Neural progenitor cell (in vitro differentiated cells): ENCODE measurements at regions not wholly inside any gene's neighbourhood (a gene's known extent, or its start where the extent isn't known, plus 50 kb on each side); places are given as distances from the start of the nearest gene placed in this dataset.

ENCODE experiments used
- DNase-seq: peaks from one replicate; pipeline ENCODE4 v3.0.0-alpha.2; 2016; ENCODE audit warnings: low spot score
- H2AFZ ChIP-seq: fragments of 200-600 bp; sonication (generic); replicated peaks from 2 replicates; pipeline ENCODE4 v1.6.1; 2016; ENCODE audit warnings: antibody characterized with exemption
- H3F3A ChIP-seq: fragments of 200-600 bp; sonication (generic); 2 replicates; pipeline ENCODE4 v1.6.1; 2016; ENCODE audit warnings: antibody characterized with exemption, low read depth
- H3K27ac ChIP-seq: fragments of 200-600 bp; sonication (generic); 2 replicates; pipeline ENCODE4 v1.5.1; 2016; ENCODE audit warnings: mild to moderate bottlenecking
- H3K27me3 ChIP-seq: fragments of 200-600 bp; sonication (generic); 2 replicates; pipeline ENCODE4 v1.6.1; 2016; ENCODE audit warnings: mild to moderate bottlenecking, moderate library complexity
- H3K36me3 ChIP-seq: fragments of 200-600 bp; sonication (generic); 2 replicates; pipeline ENCODE4 v1.5.1; 2016
- H3K4me1 ChIP-seq: fragments of 200-600 bp; sonication (generic); 2 replicates; pipeline ENCODE4 v1.6.1; 2016; ENCODE audit warnings: mixed run types
- H3K4me2 ChIP-seq: fragments of 200-600 bp; sonication (generic); 2 replicates; pipeline ENCODE4 v1.6.1; 2016
- H3K4me3 ChIP-seq: fragments of 200-600 bp; sonication (generic); 2 replicates; pipeline ENCODE4 v1.5.1; 2016
- H3K79me2 ChIP-seq: fragments of 200-600 bp; sonication (generic); 2 replicates; pipeline ENCODE4 v1.6.1; 2016; ENCODE audit warnings: low read depth
- H3K9ac ChIP-seq: fragments of 200-600 bp; sonication (generic); 2 replicates; pipeline ENCODE4 v1.6.1; 2016
- H3K9me3 ChIP-seq: fragments of 200-600 bp; sonication (generic); 2 replicates; pipeline ENCODE4 v1.5.1; 2016; ENCODE audit warnings: low read depth
- H4K20me1 ChIP-seq: fragments of 200-600 bp; sonication (generic); 2 replicates; pipeline ENCODE4 v1.6.1; 2016; ENCODE audit warnings: low read depth
- H3K27ac Mint-ChIP-seq: 3 replicates; pipeline ENCODE4 v1.8.0; 2021; ENCODE audit warnings: mixed read lengths
- H3K27me3 Mint-ChIP-seq: 2 replicates; pipeline ENCODE4 v1.8.0; 2022; ENCODE audit warnings: low read depth, mild to moderate bottlenecking, inconsistent platforms, moderate library complexity, mixed read lengths; ENCODE audit not compliant: insufficient read depth
- H3K36me3 Mint-ChIP-seq: 3 replicates; pipeline ENCODE4 v1.8.0; 2021; ENCODE audit warnings: mixed read lengths
- H3K4me1 Mint-ChIP-seq: 3 replicates; pipeline ENCODE4 v1.8.0; 2021; ENCODE audit warnings: mixed read lengths
- H3K4me3 Mint-ChIP-seq: 3 replicates; pipeline ENCODE4 v1.8.0; 2021; ENCODE audit warnings: mild to moderate bottlenecking, moderate library complexity, mixed read lengths
- H3K9me3 Mint-ChIP-seq: 3 replicates; pipeline ENCODE4 v1.8.0; 2020; ENCODE audit warnings: mixed read lengths
- EZH2 ChIP-seq: fragments of 200-600 bp; sonication (generic); IDR thresholded peaks from 2 replicates; pipeline ENCODE4 v1.6.1; 2017; ENCODE audit warnings: antibody characterized with exemption, mild to moderate bottlenecking, moderate library complexity
- EZH2phosphoT487 ChIP-seq: fragments of 200-600 bp; sonication (generic); IDR thresholded peaks from 2 replicates; pipeline ENCODE4 v1.6.1; 2017; ENCODE audit warnings: antibody characterized with exemption
- TF ChIP-seq, protein P1 (sequence below): fragments of 200-600 bp; sonication (generic); IDR thresholded peaks from 2 replicates; pipeline ENCODE4 v1.5.1; 2017; ENCODE audit warnings: antibody characterized with exemption, mild to moderate bottlenecking

GRCh38 chr1:217313096-217313495, 317.8 kb downstream of the GPATCH2 start:
- no peak for DNase-seq
- no peak overlapping the region for H2AFZ ChIP-seq
- no peak overlapping the region for H3K9ac ChIP-seq
- no peaks in the 10 kb centered on the region for H3K27me3 ChIP-seq
- Mint-ChIP-seq H3K36me3 (no peaks in the 10 kb centered on the region), H3K4me3 (no peak overlapping the region), H3K27me3 (no peaks in the 10 kb centered on the region), H3K9me3 (peaks cover 5% of the 10 kb centered on the region), H3K27ac (no peak overlapping the region), H3K4me1 (no peaks in the 10 kb centered on the region)
- H4K20me1 ChIP-seq, result no peaks in the 10 kb centered on the region
- H3K79me2 ChIP-seq, result no peaks in the 10 kb centered on the region
- no peaks in the 10 kb centered on the region for H3F3A ChIP-seq
- no peaks in the 10 kb centered on the region for H3K36me3 ChIP-seq
- TF ChIP-seq EZH2phosphoT487, result no peak
- TF ChIP-seq, protein P1, sequence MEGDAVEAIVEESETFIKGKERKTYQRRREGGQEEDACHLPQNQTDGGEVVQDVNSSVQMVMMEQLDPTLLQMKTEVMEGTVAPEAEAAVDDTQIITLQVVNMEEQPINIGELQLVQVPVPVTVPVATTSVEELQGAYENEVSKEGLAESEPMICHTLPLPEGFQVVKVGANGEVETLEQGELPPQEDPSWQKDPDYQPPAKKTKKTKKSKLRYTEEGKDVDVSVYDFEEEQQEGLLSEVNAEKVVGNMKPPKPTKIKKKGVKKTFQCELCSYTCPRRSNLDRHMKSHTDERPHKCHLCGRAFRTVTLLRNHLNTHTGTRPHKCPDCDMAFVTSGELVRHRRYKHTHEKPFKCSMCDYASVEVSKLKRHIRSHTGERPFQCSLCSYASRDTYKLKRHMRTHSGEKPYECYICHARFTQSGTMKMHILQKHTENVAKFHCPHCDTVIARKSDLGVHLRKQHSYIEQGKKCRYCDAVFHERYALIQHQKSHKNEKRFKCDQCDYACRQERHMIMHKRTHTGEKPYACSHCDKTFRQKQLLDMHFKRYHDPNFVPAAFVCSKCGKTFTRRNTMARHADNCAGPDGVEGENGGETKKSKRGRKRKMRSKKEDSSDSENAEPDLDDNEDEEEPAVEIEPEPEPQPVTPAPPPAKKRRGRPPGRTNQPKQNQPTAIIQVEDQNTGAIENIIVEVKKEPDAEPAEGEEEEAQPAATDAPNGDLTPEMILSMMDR, result no peak
- H3K9me3 ChIP-seq, result no peaks in the 10 kb centered on the region
- no peaks in the 10 kb centered on the region for H3K4me1 ChIP-seq
- H3K4me2 ChIP-seq, result no peak overlapping the region
- no peak overlapping the region for H3K4me3 ChIP-seq
- no peak overlapping the region for H3K27ac ChIP-seq

- Mint-ChIP-seq H3K27me3 (no peaks in the 10 kb centered on the region), H3K9me3 (peaks cover 5% of the 10 kb centered on the region), H3K4me1 (no peaks in the 10 kb centered on the region), H3K27ac (no peak overlapping the region), H3K4me3 (no peak overlapping the region), H3K36me3 (no peaks in the 10 kb centered on the region)
- no peak for TF ChIP-seq EZH2
- TF ChIP-seq, protein P1, result peak; percentile 59
- Histone ChIP-seq H3K9me3 (no peaks in the 10 kb centered on the region), H2AFZ (no peak overlapping the region), H3F3A (no peaks in the 10 kb centered on the region), H3K36me3 (no peaks in the 10 kb centered on the region), H3K27ac (no peak overlapping the region), H4K20me1 (no peaks in the 10 kb centered on the region), H3K4me1 (no peaks in the 10 kb centered on the region), H3K4me2 (no peak overlapping the region), H3K79me2 (no peaks in the 10 kb centered on the region), H3K27me3 (no peaks in the 10 kb centered on the region), H3K4me3 (no peak overlapping the region), H3K9ac (no peak overlapping the region)
- peak; percentile 49 for DNase-seq
These were observed 319.1 kb downstream of the GPATCH2 start for GRCh38 chr1:217311766-217312165.

GRCh38 chr1:217311269-217311668, 319.6 kb downstream of the GPATCH2 start:
- Histone ChIP-seq H3K79me2 (no peaks in the 10 kb centered on the region), H3K4me2 (no peak overlapping the region), H3K27ac (no peak overlapping the region), H3K4me1 (no peaks in the 10 kb centered on the region), H2AFZ (no peak overlapping the region), H4K20me1 (no peaks in the 10 kb centered on the region), H3K36me3 (no peaks in the 10 kb centered on the region), H3K9ac (no peak overlapping the region), H3K27me3 (no peaks in the 10 kb centered on the region), H3K4me3 (no peak overlapping the region), H3F3A (no peaks in the 10 kb centered on the region), H3K9me3 (no peaks in the 10 kb centered on the region)
- H3K4me1 Mint-ChIP-seq, result no peaks in the 10 kb centered on the region
- no peaks in the 10 kb centered on the region for H3K27me3 Mint-ChIP-seq
- no peak for TF ChIP-seq EZH2phosphoT487
- TF ChIP-seq EZH2, result no peak
- TF ChIP-seq, protein P1, result no peak
- H3K27ac Mint-ChIP-seq, result no peak overlapping the region
- no peaks in the 10 kb centered on the region for H3K36me3 Mint-ChIP-seq
- H3K9me3 Mint-ChIP-seq, result peaks cover 5% of the 10 kb centered on the region
- no peak for DNase-seq
- no peak overlapping the region for H3K4me3 Mint-ChIP-seq

DNA sequence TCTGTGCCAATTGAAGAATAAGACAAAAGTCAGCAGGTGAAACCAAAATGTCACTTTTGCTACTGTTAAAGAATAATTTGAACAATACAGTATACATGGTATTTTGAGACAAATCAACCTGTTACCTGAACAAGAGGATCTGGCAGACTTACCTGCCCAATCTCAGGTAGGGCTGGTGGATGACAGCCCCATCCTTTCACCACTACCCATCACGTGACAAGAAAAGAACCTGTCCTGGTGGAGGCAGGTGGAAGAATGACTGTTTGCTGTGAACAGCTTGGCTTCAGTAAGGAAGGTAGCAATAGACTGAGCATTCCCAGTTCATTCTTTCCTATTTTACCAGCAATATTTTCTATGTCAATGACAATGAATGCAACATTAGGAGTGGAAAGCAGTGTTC, 349.6 kb downstream of the GPATCH2 start:
- no peaks in the 10 kb centered on the region for H4K20me1 ChIP-seq
- H3K27ac Mint-ChIP-seq, result no peak overlapping the region
- H3K4me3 Mint-ChIP-seq, result no peak overlapping the region
- H3K36me3 ChIP-seq, result no peaks in the 10 kb centered on the region
- H3K27ac ChIP-seq, result no peak overlapping the region
- no peaks in the 10 kb centered on the region for H3K79me2 ChIP-seq
- H3K27me3 ChIP-seq, result no peaks in the 10 kb centered on the region
- DNase-seq, result no peak
- H3K4me1 ChIP-seq, result no peaks in the 10 kb centered on the region
- no peak overlapping the region for H2AFZ ChIP-seq
- TF ChIP-seq, protein P1, result no peak
- no peak for TF ChIP-seq EZH2
- TF ChIP-seq EZH2phosphoT487, result no peak
- no peaks in the 10 kb centered on the region for H3K9me3 ChIP-seq
- H3K4me1 Mint-ChIP-seq, result no peaks in the 10 kb centered on the region
- no peak overlapping the region for H3K4me3 ChIP-seq
- no peaks in the 10 kb centered on the region for H3K36me3 Mint-ChIP-seq
- H3K27me3 Mint-ChIP-seq, result peaks cover 2% of the 10 kb centered on the region
- H3K9ac ChIP-seq, result no peak overlapping the region
- H3K4me2 ChIP-seq, result no peak overlapping the region
- H3F3A ChIP-seq, result no peaks in the 10 kb centered on the region
- H3K9me3 Mint-ChIP-seq, result no peaks in the 10 kb centered on the region
